ENCODE measurements at regions not wholly inside any gene's neighbourhood (a gene's known extent, or its start where the extent isn't known, plus 50 kb on each side); places are given as distances from the start of the nearest gene placed in this dataset.

GRCh38 chr22:47963660-47964059, 1201.2 kb downstream of the TBC1D22A start:
- TF ChIP-seq CTCF (IDR thresholded peaks at IDR 0.05; ENCODE audit: low read length) (no peak), EZH2 (optimal IDR thresholded peaks at IDR 0.05; ENCODE audit: low read depth, low read length) (no peak), EZH2phosphoT487 (IDR thresholded peaks at IDR 0.05; ENCODE audit: low read length) (no peak)

Measured in MM.1S (cell line).